Thoracic aorta (tissue), 2 donors: ENCODE measurements at regions not wholly inside any gene's neighbourhood (a gene's known extent, or its start where the extent isn't known, plus 50 kb on each side); places are given as distances from the start of the nearest gene placed in this dataset.
A peak's percentile ranks its signal among the peaks of the same experiment; 100 is the strongest.

Experiments
- ATAC-seq: fragments of 150-250 bp; one replicate; pipeline ENCODE4 v1.8.0; 2017; ENCODE audit warnings: low read depth; ENCODE audit not compliant: insufficient number of reproducible peaks, low FRiP score
- DNase-seq: peaks from one replicate; pipeline ENCODE4 v3.0.0-alpha.2; 2020; ENCODE audit warnings: low spot score
- H3K27ac ChIP-seq, 2 donors: fragments of 200-600 bp; sonication (generic); 1 replicate in 1 of 2; 2 replicates in 1 of 2; pipeline ENCODE4 v1.5.1; 2016; ENCODE audit warnings: mild to moderate bottlenecking in 2 of 2, moderate library complexity in 2 of 2
- H3K27me3 ChIP-seq: fragments of 200-600 bp; sonication (generic); replicated peaks from 2 replicates; pipeline ENCODE4 v1.6.0; 2016; ENCODE audit warnings: mild to moderate bottlenecking; ENCODE audit not compliant: insufficient read depth
- H3K36me3 ChIP-seq: fragments of 200-600 bp; sonication (generic); one replicate; pipeline ENCODE4 v1.5.1; 2016
- H3K4me1 ChIP-seq, 2 donors: fragments of 200-600 bp; sonication (generic); 1 replicate in 1 of 2; 2 replicates in 1 of 2; pipeline versions ENCODE4 v1.5.1 to v1.6.0; 2016; ENCODE audit warnings: low read depth in 2 of 2, mild to moderate bottlenecking in 1 of 2; ENCODE audit not compliant: control insufficient read depth in 1 of 2
- H3K4me3 ChIP-seq: fragments of 200-600 bp; sonication (generic); 2 replicates; pipeline ENCODE4 v1.5.1; 2016; ENCODE audit warnings: mild to moderate bottlenecking
- H3K9me3 ChIP-seq: fragments of 200-600 bp; sonication (generic); 2 replicates; pipeline ENCODE4 v1.5.1; 2016
- TF ChIP-seq, protein P1 (sequence below): fragments of 200-600 bp; sonication (generic); IDR thresholded peaks from one replicate; pipeline ENCODE4 v1.5.1; 2019; ENCODE audit warnings: antibody characterized with exemption

DNA sequence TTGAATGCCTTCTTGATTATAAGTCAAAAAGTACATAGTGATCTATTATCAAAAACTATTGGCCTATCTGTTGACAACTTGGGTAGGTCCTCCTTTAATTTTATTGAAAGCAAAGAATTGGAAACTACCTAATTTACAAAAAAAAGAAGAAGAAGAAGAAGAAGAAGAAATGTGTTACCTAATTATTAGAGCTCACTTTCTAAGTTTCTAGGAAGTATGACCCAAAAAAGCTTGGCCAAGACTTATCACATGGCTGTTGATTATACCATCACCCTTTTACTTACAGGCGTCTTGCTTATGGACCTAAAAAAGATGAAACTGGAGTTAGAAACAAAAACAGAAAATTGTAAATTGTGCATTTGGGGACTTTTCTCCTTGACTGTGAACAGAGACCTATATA, 81.8 kb upstream of the PIK3CG start:
- H3K36me3 ChIP-seq: no peaks in the 10 kb centered on the region
- H3K4me3 ChIP-seq: no peak overlapping the region
- H3K27ac ChIP-seq: no peak overlapping the region
- no peaks in the 10 kb centered on the region for H3K27me3 ChIP-seq
- ATAC-seq (no peak), DNase-seq (no peak)
- H3K9me3 ChIP-seq: no peaks in the 10 kb centered on the region
- TF ChIP-seq, protein P1, sequence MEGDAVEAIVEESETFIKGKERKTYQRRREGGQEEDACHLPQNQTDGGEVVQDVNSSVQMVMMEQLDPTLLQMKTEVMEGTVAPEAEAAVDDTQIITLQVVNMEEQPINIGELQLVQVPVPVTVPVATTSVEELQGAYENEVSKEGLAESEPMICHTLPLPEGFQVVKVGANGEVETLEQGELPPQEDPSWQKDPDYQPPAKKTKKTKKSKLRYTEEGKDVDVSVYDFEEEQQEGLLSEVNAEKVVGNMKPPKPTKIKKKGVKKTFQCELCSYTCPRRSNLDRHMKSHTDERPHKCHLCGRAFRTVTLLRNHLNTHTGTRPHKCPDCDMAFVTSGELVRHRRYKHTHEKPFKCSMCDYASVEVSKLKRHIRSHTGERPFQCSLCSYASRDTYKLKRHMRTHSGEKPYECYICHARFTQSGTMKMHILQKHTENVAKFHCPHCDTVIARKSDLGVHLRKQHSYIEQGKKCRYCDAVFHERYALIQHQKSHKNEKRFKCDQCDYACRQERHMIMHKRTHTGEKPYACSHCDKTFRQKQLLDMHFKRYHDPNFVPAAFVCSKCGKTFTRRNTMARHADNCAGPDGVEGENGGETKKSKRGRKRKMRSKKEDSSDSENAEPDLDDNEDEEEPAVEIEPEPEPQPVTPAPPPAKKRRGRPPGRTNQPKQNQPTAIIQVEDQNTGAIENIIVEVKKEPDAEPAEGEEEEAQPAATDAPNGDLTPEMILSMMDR: no peak
- H3K4me1 ChIP-seq: no peaks in the 10 kb centered on the region

DNA sequence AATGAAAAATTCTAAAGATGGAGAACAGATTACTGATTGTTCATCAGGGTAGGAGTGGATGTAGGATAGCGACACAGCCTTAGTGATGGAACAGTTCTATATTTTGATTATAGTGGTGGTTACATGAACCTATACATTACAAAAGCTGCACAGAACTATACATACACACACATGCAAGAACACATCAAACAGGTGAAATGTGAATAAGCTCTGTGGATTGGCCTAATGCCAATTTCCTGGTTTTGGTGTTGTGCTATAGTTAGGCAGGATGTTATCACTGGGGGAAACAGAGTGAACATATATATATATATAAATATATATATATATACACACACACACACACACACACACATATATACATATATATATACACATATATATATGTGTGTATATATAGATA, 76.4 kb upstream of the PIK3CG start:
- TF ChIP-seq, protein P1: no peak

GRCh38 chr7:106791526-106791925, 73.6 kb upstream of the PIK3CG start:
- no peaks in the 10 kb centered on the region for H3K9me3 ChIP-seq
- TF ChIP-seq, protein P1: no peak
- no peak for ATAC-seq

More for the DNA sequence above, 76.4 kb upstream of the PIK3CG start:
- DNase-seq: no peak
- no peak for ATAC-seq
- H3K4me1 ChIP-seq: no peaks in the 10 kb centered on the region
- H3K27ac ChIP-seq: no peak overlapping the region
- H3K27me3 ChIP-seq: no peaks in the 10 kb centered on the region
- no peaks in the 10 kb centered on the region for H3K36me3 ChIP-seq
- H3K4me3 ChIP-seq: no peak overlapping the region
- H3K9me3 ChIP-seq: no peaks in the 10 kb centered on the region

GRCh38 chr7:106792233-106792926, 72.7 kb upstream of the PIK3CG start:
- Histone ChIP-seq H3K4me3 (no peak overlapping the region), H3K27ac (no peak overlapping the region), H3K4me1 (no peaks in the 10 kb centered on the region), H3K36me3 (no peaks in the 10 kb centered on the region), H3K9me3 (no peaks in the 10 kb centered on the region), H3K27me3 (no peaks in the 10 kb centered on the region)
- DNase-seq: no peak
- ATAC-seq: no peak
- TF ChIP-seq, protein P1: no peak

More at GRCh38 chr7:106791526-106791925, 73.6 kb upstream of the PIK3CG start:
- Histone ChIP-seq H3K4me1 (no peaks in the 10 kb centered on the region), H3K4me3 (no peak overlapping the region), H3K36me3 (no peaks in the 10 kb centered on the region), H3K27me3 (no peaks in the 10 kb centered on the region), H3K27ac (no peak overlapping the region)
- DNase-seq: no peak

DNA sequence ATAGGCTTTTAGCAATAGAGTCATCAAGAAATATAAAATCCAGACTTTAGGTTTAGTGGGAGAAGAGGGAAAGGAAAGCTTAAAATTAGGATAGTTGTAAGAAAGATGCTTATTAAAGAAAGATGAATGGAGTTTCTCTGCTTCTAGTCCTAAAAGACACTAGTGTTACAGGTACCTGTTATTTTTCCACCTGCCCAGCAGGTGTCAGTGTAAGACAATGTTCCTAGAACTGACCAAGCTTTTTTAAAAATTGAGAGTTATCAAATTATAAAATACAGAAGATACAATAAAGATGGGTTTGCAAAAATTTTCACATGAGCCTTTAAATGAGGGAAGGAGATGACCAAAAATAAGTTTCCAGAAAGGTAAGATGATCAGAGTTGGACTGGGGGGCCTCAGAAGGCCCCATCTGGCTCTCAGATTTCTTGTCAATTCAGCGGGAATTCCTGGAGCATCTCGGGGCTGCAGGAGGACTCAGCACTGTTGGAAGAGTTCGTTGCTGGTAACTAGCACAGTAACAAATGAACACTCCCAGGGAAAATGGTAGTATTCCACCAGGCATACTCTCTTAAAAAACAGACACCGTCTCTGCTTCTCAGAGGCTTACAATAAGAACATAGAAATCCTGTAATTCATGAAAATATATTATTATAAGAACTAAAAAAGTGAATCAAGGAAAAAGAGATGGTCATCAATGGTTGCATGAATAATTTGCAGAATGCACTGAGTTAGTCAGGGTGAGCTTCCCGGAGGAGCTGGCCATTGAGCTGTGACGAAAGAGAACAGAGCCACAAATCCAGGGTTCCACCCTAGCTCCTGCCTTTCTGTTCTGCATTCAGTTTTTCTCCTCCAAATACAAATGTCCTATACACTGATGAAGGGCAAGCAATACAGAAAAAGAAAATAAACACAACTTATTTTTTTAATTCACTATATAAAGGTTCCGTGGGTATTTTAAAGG, 71.8 kb upstream of the PIK3CG start:
- TF ChIP-seq, protein P1: peak; percentile 24

More for the DNA sequence above, 71.8 kb upstream of the PIK3CG start:
- no peak for DNase-seq
- Histone ChIP-seq H3K27ac (no peak overlapping the region), H3K36me3 (no peaks in the 10 kb centered on the region), H3K27me3 (no peaks in the 10 kb centered on the region), H3K9me3 (no peaks in the 10 kb centered on the region), H3K4me1 (no peaks in the 10 kb centered on the region), H3K4me3 (no peak overlapping the region)
- no peak for ATAC-seq
